Naive thymus-derived CD4-positive, alpha-beta T cell (primary cell): ENCODE measurements at regions not wholly inside any gene's neighbourhood (a gene's known extent, or its start where the extent isn't known, plus 50 kb on each side); places are given as distances from the start of the nearest gene placed in this dataset.
"Not testable (repeated sequence)": the region's sequence is repeated elsewhere in the genome, so short reads cannot be mapped to it uniquely, and the experiment has no call there.

ENCODE experiments used
- ATAC-seq: fragments of 150-1000 bp; cut with Tn5 transposase; 2 replicates; pipeline ENCODE4 v1.10.0; 2021; ENCODE audit warnings: mild to moderate bottlenecking, moderate library complexity
- CTCF ChIA-PET: fragments of 350-600 bp; sonication (Branson Sonifier 250); formaldehyde crosslinking; loops from one replicate; lab custom pipeline; 2021; ENCODE audit warnings: antibody characterized with exemption; lab: Charles Lee
- POLR2A ChIA-PET: fragments of 350-600 bp; sonication (Branson Sonifier 250); formaldehyde crosslinking; loops from one replicate; lab custom pipeline; 2021; ENCODE audit warnings: antibody characterized with exemption, inconsistent platforms; lab: Charles Lee
- DNase-seq, 9 donors: peaks; one replicate each; pipeline versions ENCODE4 v3.0.0 to v3.0.0-alpha.2; 2020 to 2022; ENCODE audit warnings: mixed read lengths in 1 of 9
- H3K27ac ChIP-seq: one replicate; pipeline ENCODE4 v1.7.0; 2013; ENCODE audit warnings: mild to moderate bottlenecking, low read depth, low read length, moderate library complexity
- H3K27me3 ChIP-seq, 2 donors: one replicate each; pipeline ENCODE4 v1.7.0; 2013; ENCODE audit warnings: low read length in 2 of 2, mild to moderate bottlenecking in 2 of 2, moderate library complexity in 2 of 2; ENCODE audit not compliant: control insufficient read depth in 2 of 2, insufficient read depth in 2 of 2
- H3K36me3 ChIP-seq, 3 experiments: 1 replicate in 2 of 3; 2 replicates in 1 of 3; pipeline ENCODE4 v1.7.0; 2013; ENCODE audit warnings: low read length in 3 of 3, mild to moderate bottlenecking in 3 of 3, moderate library complexity in 1 of 3; ENCODE audit not compliant: insufficient read depth in 3 of 3, control insufficient read depth in 2 of 3
- H3K4me1 ChIP-seq, 2 donors: one replicate each; pipeline ENCODE4 v1.7.0; 2013; ENCODE audit warnings: low read length in 2 of 2, mild to moderate bottlenecking in 2 of 2, moderate library complexity in 1 of 2; ENCODE audit not compliant: control insufficient read depth in 2 of 2, insufficient read depth in 2 of 2
- H3K4me3 ChIP-seq: 2 replicates; pipeline ENCODE4 v1.7.0; 2013; ENCODE audit warnings: mild to moderate bottlenecking, low read length
- H3K9me3 ChIP-seq, 3 experiments: 1 replicate in 2 of 3; 2 replicates in 1 of 3; pipeline ENCODE4 v1.7.0; 2013; ENCODE audit warnings: low read length in 3 of 3; ENCODE audit not compliant: control insufficient read depth in 2 of 3
- H3K27ac Mint-ChIP-seq, 9 donors: one replicate each; pipeline ENCODE4 v1.8.0; 2020 to 2022; ENCODE audit warnings: mixed read lengths in 9 of 9, mild to moderate bottlenecking in 8 of 9, moderate library complexity in 5 of 9, inconsistent platforms in 2 of 9
- H3K27me3 Mint-ChIP-seq, 5 donors: one replicate each; pipeline ENCODE4 v1.8.0; 2021 to 2022; ENCODE audit warnings: mixed read lengths in 5 of 5, mild to moderate bottlenecking in 1 of 5
- H3K36me3 Mint-ChIP-seq, 5 donors: one replicate each; pipeline ENCODE4 v1.8.0; 2020 to 2022; ENCODE audit warnings: mixed read lengths in 5 of 5, mild to moderate bottlenecking in 3 of 5, inconsistent platforms in 1 of 5
- H3K4me1 Mint-ChIP-seq, 7 donors: one replicate each; pipeline ENCODE4 v1.8.0; 2020 to 2022; ENCODE audit warnings: mixed read lengths in 7 of 7, mild to moderate bottlenecking in 3 of 7, inconsistent platforms in 1 of 7
- H3K4me3 Mint-ChIP-seq, 10 donors: one replicate each; pipeline ENCODE4 v1.8.0; 2020 to 2022; ENCODE audit warnings: mild to moderate bottlenecking in 10 of 10, mixed read lengths in 10 of 10, moderate library complexity in 6 of 10, inconsistent platforms in 2 of 10
- H3K9me3 Mint-ChIP-seq, 11 donors: one replicate each; pipeline ENCODE4 v1.8.0; 2020 to 2022; ENCODE audit warnings: mixed read lengths in 11 of 11, mild to moderate bottlenecking in 4 of 11, inconsistent platforms in 1 of 11, moderate library complexity in 1 of 11
- intact Hi-C, 2 donors: fragments of 100-400 bp; cut with micrococcal nuclease; formaldehyde crosslinking; loops; one replicate each; pipeline ENCODE4 v1.15.1; 2023

- POLR2A ChIA-PET, H3K27ac Mint-ChIP-seq, H3K36me3 ChIP-seq, H3K27me3 Mint-ChIP-seq, H3K27ac ChIP-seq, H3K4me3 Mint-ChIP-seq, H3K9me3 ChIP-seq, H3K36me3 Mint-ChIP-seq, H3K4me1 Mint-ChIP-seq, H3K4me1 ChIP-seq, intact Hi-C loops, H3K9me3 Mint-ChIP-seq, H3K4me3 ChIP-seq, DNase-seq, H3K27me3 ChIP-seq, ATAC-seq: not testable (repeated sequence)
- CTCF ChIA-PET, result interaction anchor here (0.5 kb wide), 1 partner anchor 19 kb away, joined by 3 read pairs; no protein-coding TSS in a partner anchor
Measured at GRCh38 chr15:77891862-77892261, 185.6 kb downstream of the TBC1D2B start.

- DNase-seq, H3K4me3 Mint-ChIP-seq, H3K27ac ChIP-seq, H3K9me3 ChIP-seq, POLR2A ChIA-PET, H3K27me3 Mint-ChIP-seq, H3K27me3 ChIP-seq, H3K4me1 Mint-ChIP-seq, CTCF ChIA-PET, H3K4me3 ChIP-seq, H3K9me3 Mint-ChIP-seq, H3K4me1 ChIP-seq, H3K36me3 Mint-ChIP-seq, intact Hi-C loops, H3K36me3 ChIP-seq, H3K27ac Mint-ChIP-seq: not testable (repeated sequence)
- ATAC-seq, result peak; percentile 54
Measured at GRCh38 chr15:77890911-77891801, 186.4 kb downstream of the TBC1D2B start.

GRCh38 chr15:77889828-77890725 lies 187.4 kb downstream of the TBC1D2B start:
- CTCF ChIA-PET, intact Hi-C loops, H3K9me3 ChIP-seq, H3K27ac Mint-ChIP-seq, H3K27me3 ChIP-seq, H3K36me3 ChIP-seq, H3K27ac ChIP-seq, H3K4me3 ChIP-seq, ATAC-seq, POLR2A ChIA-PET, H3K27me3 Mint-ChIP-seq, H3K4me1 ChIP-seq, H3K36me3 Mint-ChIP-seq, H3K9me3 Mint-ChIP-seq, DNase-seq, H3K4me3 Mint-ChIP-seq, H3K4me1 Mint-ChIP-seq: not testable (repeated sequence)

- H3K4me1 Mint-ChIP-seq, result no peaks in the 10 kb centered on the region
- Histone ChIP-seq H3K4me1 (no peaks in the 10 kb centered on the region), H3K9me3 (no peaks in the 10 kb centered on the region), H3K27me3 (no peaks in the 10 kb centered on the region), H3K36me3 (no peaks in the 10 kb centered on the region), H3K27ac (no peak overlapping the region), H3K4me3 (no peak overlapping the region)
- DNase-seq (no peak), ATAC-seq (no peak)
- CTCF ChIA-PET, result no interaction called here
- no peaks in the 10 kb centered on the region for H3K9me3 Mint-ChIP-seq
- H3K4me3 Mint-ChIP-seq, result no peak overlapping the region
- no peak overlapping the region for H3K27ac Mint-ChIP-seq
- no peaks in the 10 kb centered on the region for H3K36me3 Mint-ChIP-seq
- no peaks in the 10 kb centered on the region for H3K27me3 Mint-ChIP-seq
- POLR2A ChIA-PET, result no interaction called here
- intact Hi-C loops, result no loop called here
Measured at GRCh38 chr15:77889009-77889806, 188.3 kb downstream of the TBC1D2B start.

GRCh38 chr15:77887563-77888429 lies 189.7 kb downstream of the TBC1D2B start:
- H3K27me3 ChIP-seq, DNase-seq, H3K4me1 Mint-ChIP-seq, H3K4me3 ChIP-seq, H3K9me3 Mint-ChIP-seq, H3K4me3 Mint-ChIP-seq, H3K27ac Mint-ChIP-seq, H3K36me3 Mint-ChIP-seq, H3K27me3 Mint-ChIP-seq, H3K27ac ChIP-seq, H3K4me1 ChIP-seq, H3K9me3 ChIP-seq, POLR2A ChIA-PET, intact Hi-C loops, H3K36me3 ChIP-seq: not testable (repeated sequence)
- peak; percentile 45 for ATAC-seq
- CTCF ChIA-PET, result interaction anchor here (1.0 kb wide), 1 partner anchor 22 kb away, joined by 3 read pairs; no protein-coding TSS in a partner anchor
